ENCODE measurements at regions not wholly inside any gene's neighbourhood (a gene's known extent, or its start where the extent isn't known, plus 50 kb on each side); places are given as distances from the start of the nearest gene placed in this dataset.
"Not testable (repeated sequence)": the region's sequence is repeated elsewhere in the genome, so short reads cannot be mapped to it uniquely, and the experiment has no call there.

- no peak for DNase-seq
Measured at GRCh38 chr3:6392123-6392522, 468.8 kb upstream of the GRM7 start.

- DNase-seq, result no peak
Measured at GRCh38 chr3:6394944-6395343, 466.0 kb upstream of the GRM7 start.

DNA sequence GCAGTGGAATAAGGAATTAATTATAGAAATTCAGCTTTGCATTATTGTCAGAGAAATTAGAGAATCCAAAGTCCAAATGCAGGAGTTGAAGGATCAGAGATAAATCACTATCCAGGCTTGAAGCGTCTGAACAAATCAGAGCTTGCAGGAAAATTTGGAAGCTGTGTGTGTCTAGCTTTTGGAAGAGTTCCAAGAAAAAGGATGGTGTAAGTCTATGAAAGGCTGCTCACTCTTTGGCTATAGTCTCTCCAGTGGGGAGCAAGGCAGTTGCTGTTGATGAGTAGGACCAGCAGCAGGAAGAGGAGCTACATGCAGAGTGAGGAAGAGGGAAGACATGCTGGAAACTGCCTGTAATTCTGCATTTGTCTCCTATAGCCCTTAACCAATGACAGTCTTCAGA lies 464.3 kb upstream of the GRM7 start:
- DNase-seq, result no peak

- not testable (repeated sequence) for DNase-seq
Measured at GRCh38 chr3:6402666-6403065, 458.2 kb upstream of the GRM7 start.

DNA sequence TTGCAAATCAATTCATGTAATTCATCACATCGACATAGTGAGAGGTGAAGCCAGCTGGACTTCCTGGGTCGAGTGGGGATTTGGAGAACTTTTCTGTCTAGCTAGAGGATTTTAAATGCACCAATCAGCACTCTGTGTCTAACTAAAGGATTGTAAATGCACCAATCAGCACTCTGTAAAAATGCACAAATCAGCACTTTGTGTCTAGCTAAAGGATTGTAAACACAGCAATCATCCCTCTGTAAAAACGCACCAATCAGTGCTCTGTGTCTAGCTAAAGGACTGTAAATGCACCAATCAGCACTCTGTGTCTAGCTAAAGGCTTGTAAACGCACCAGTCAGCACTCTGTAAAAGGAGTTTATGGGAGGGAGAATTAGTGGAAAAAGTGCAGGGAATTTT lies 454.0 kb upstream of the GRM7 start:
- not testable (repeated sequence) for DNase-seq

DNA sequence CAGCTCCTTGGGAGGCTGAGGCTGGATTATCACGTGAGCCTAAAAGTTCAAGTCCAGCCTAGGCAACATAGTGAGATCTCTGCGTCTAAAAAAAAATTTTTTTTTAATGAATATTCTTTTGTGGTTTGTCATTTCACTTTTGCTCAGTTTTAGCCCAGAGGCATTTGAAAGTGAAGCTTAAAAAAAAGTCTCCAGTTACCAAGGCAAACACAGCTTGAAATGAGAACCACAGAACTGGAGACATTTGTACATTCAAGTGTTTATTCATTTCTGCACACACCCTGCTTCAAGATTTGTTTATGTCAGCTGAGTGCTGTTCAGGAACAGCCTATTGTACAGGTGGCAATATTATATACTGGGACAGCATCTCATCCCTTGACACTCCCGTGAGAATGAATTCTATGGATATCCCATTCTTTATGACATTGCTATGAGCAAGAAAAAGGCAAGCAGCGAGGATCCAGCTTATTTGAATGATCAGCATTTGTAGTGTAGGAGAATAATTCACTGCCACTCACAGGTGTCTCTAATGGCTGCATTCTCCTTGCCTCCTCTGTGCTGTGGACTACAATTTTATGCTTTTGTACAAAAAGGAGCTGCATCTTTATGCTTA lies 444.8 kb upstream of the GRM7 start:
- no peak for DNase-seq

DNA sequence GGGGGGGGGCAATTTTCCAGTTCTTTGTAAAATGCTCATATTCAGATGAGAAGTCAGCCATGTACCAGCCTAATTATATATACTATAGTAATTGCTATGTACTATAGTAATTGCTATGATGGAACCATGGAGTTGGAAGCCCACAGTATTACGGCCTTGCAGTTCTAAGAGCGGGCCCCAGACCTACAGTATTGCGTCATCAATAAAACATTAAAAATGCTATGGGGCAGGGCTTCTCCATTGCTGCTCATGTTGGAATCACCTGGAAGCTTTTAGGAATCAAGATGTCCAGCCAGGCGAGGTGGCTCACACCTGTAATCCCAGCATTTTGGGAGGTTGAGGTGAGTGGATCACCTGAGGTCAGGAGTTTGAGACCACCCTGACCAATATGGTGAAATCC lies 443.7 kb upstream of the GRM7 start:
- DNase-seq, result no peak

GRCh38 chr3:6418485-6418884 lies 442.4 kb upstream of the GRM7 start:
- no peak for DNase-seq

DNA sequence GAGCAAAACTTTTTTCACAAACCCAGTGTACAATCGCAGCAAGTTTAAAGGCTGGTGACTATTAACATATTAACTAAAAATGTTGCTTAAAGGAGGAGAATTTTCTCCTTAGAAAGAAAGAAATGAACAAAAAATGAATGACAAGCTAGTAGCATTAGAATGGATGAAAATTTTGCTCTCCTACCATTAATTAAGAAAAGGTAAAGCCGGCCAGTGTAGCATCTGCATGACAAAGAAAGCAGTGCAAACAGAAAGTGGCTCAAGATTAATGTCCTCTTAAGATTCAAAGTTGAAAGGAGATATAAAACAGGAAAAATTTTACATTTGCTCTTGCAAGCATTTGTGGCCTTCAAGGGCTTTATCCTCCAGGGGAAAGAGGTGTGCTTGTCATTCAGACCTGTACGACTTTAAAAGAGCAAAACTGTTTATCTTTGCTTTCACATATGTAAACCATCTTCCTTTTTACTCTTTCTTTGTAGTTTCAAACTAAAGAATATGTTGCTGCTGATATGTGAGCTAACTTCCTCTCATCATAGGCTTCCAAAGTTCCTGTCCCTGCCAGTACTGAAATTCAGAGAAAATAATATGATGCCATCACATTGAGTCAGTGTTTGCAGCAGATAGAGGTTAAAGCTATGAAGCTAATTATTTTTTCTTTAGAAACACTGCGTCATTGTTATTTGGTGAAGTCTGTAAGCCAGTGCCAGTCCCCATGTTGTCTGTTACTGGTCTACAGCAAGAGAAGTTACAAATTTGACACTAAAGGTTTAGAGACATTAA lies 439.1 kb upstream of the GRM7 start:
- DNase-seq, result no peak

- DNase-seq, result no peak
Measured at GRCh38 chr3:6425289-6425820, 435.6 kb upstream of the GRM7 start.

GRCh38 chr3:6428276-6428675 lies 432.6 kb upstream of the GRM7 start:
- not testable (repeated sequence) for DNase-seq

- no peak for DNase-seq
Measured at GRCh38 chr3:6435951-6436350, 425.0 kb upstream of the GRM7 start.

DNA sequence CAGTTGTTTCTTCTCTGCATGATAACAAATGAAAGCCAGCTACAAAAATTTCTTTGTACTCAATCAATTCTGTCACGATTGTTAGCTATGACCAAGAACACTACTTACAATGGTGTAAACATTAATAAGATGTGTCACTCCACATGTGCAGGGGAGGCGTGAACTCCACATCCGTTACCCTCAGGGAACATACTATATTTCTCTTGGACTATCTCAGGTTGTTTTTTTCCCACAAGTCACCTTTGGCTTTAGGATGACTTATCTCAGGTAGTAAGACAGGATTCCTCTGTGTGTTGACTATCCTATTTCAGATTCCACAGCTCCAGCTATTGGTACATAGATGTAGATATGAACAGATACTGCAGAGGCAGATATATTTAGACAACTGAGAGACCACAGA lies 423.3 kb upstream of the GRM7 start:
- DNase-seq, result no peak

- DNase-seq, result no peak
Measured at GRCh38 chr3:6438031-6438430, 422.9 kb upstream of the GRM7 start.

DNA sequence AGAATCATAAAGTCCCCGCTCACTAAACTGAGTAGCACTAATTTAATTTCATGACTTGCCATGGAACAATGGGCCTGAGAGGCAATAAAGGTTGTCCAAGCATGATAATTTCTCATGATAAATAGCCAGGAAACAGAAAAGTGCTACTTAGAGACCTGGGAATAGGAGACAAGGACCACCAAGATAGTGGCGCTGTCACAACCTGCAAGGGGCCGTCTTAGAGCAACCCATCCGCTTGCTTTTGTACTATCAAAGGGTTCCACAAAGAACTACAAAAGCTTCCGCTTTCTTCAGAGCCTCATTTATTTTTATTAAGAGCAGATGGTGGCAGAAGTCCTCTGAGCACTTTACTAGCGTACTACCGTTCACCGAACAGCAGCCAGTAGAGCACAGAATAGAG lies 421.7 kb upstream of the GRM7 start:
- no peak for DNase-seq

GRCh38 chr3:6439824-6440223 lies 421.1 kb upstream of the GRM7 start:
- DNase-seq, result no peak

DNA sequence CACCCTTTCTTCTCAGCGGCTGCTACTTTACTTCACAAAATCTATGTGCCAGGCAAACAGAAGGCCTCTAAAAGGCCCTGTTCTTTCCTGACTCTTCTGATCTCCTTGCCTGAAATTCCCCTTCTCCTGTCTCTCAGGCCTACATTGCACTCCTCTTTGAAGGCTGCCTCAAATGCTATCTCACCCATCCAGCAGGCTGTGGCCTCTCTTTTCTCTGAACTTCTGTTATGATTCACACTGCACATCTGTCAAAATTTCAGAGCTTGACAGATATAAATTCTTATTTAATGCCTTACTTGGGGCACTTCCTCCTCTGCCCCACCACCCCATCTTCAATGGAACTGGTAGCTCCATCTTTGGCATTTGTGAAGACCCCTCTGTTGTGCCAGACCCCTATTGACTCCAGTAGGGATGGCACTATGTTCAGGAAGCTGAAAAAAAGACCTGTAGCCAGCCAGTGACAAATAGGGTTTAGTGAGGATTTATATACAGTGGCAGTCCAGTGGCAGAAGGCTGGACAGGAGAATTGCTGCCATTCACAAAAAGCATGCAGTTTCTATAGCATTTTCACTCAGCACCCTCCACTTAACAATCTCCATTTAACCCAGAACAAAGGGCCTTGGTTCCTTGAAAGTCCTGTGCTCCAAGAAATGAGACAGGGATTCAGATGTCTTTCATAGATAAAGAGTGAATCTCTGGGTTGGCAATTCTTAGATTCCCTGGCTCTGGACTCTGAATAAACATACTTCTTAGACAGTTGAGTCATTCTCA lies 415.8 kb upstream of the GRM7 start:
- no peak for DNase-seq

- DNase-seq, result no peak
Measured at GRCh38 chr3:6447166-6447801, 413.6 kb upstream of the GRM7 start.

DNA sequence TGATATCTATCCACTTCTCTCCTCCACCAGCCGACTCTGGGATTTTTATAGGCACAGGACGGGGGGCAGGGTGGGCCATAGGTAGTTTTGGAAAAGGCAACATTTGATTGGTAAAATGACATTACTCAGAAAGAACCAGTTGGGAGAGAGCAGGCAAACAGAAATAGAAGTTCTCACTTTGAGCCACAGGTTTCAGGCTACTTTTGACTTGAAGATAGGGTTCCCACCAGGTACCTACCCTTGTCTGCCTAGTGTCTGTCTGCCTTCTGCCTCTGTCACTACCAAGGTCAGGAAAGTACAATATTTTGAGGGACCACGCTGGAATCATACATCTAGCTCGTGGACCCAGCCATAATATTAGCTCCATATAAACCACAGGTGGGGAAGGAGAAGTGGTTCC lies 412.9 kb upstream of the GRM7 start:
- DNase-seq, result no peak

DNA sequence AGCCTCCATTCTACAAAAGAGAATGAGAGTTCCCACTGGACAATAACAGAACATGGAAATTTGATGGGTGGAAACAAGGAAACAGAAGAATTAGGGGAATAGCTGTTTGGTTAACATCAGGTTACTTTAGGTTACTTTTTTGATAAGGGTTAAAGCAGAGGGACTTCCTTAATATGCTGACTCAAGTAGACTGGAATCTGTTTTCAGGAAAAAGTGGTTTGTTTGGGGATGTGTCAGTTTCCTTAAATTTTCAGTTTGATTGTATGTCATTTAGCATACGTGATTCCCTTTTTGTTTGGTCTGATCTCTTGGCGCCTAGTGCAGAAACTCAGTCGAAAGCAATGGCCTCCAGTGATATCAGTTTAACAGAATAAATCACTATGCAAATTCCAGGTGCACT lies 411.8 kb upstream of the GRM7 start:
- no peak for DNase-seq

DNA sequence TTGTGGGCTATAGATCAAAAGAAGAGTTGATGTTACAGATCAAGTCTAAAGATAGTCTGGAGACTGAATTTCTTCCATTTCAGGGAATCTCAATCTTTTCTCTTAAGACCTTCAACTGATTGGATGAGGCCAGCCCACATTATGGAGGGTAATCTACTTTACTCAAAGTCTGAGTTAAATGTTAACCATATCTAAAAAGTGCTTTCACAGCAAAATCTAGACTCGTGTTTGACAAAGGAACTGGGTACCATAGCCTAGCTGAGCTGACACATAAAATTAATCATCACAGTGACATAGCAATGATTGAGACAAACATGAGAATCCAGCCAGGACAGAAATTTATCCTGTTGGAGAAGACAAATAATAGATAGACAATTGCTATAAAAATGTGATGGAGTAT lies 407.9 kb upstream of the GRM7 start:
- DNase-seq, result no peak

DNA sequence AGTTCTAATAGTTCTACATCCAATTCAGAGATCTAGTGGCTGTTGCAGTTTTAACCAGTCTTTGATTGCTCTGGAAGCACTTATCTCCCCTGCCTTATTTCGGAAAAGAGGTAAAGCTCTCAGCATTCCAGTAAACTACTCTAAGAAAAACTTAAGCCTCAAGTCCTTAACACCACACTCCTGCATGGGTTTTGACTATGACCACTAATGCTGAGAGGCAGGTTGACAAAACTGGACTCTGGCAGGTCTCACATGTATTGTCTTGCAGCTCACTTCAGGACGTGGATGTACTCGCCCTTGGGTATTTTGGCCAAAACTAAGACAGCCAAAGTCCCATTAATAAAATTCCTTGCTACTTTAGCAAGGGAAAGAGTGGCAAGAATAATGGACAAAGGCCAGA lies 405.9 kb upstream of the GRM7 start:
- DNase-seq, result no peak

DNA sequence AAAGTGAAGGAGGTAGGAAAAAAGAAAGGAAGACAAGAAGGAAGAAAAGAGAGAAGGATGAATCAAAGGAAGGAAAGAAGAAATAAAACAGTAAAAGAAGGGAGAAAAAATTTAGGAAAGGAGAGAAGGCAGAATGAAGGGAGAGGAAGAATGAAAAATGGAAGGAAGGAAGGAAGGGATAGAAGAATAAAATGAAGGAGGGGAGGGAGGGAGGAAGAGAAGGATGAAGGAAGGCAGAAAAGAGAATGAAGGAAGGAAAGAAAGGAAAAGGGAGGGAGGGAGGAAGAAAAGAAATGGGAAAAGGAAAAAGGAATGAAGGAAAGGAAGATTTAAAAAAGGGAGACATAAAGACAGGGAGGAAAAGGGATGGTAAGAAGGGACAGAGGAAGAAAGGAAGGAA lies 393.7 kb upstream of the GRM7 start:
- no peak for DNase-seq
